Prostate gland (tissue), 2 donors: ENCODE measurements at regions not wholly inside any gene's neighbourhood (a gene's known extent, or its start where the extent isn't known, plus 50 kb on each side); places are given as distances from the start of the nearest gene placed in this dataset.

Experiments used
- DNase-seq: peaks from one replicate; pipeline ENCODE4 v3.0.0-alpha.2; 2019; ENCODE audit warnings: low spot score
- H3K27ac ChIP-seq, 2 donors: fragments of 200-600 bp; sonication (generic); 2 replicates each; pipeline ENCODE4 v1.5.1; 2017 to 2019
- H3K27me3 ChIP-seq: fragments of 200-600 bp; sonication (generic); replicated peaks from 2 replicates; pipeline ENCODE4 v1.5.1; 2019; ENCODE audit not compliant: insufficient read depth
- H3K36me3 ChIP-seq, 2 donors: fragments of 200-600 bp; sonication (generic); 1 replicate in 1 of 2; 2 replicates in 1 of 2; pipeline versions ENCODE4 v1.5.1 to v1.8.1; 2017 to 2019
- H3K4me1 ChIP-seq: fragments of 200-600 bp; sonication (generic); replicated peaks from 2 replicates; pipeline ENCODE4 v1.5.1; 2019
- H3K4me3 ChIP-seq, 2 donors: fragments of 200-600 bp; sonication (generic); 2 replicates each; pipeline ENCODE4 v1.5.1; 2017 to 2019
- H3K9me3 ChIP-seq: fragments of 200-600 bp; sonication (generic); 2 replicates; pipeline ENCODE4 v1.5.1; 2017
- CTCF ChIP-seq, 4 experiments: fragments of 200-600 bp in 2 of 4; fragments of 450-650 bp in 2 of 4; sonication (generic) in 2 of 4; IDR thresholded peaks; 1 replicate in 3 of 4; 2 replicates in 1 of 4; pipeline ENCODE4 v1.5.1; 2016 to 2019; ENCODE audit warnings: antibody characterized with exemption in 4 of 4, mild to moderate bottlenecking in 2 of 4, moderate library complexity in 2 of 4
- POLR2A ChIP-seq: fragments of 450-650 bp; IDR thresholded peaks from one replicate; pipeline ENCODE4 v1.6.1; 2016; ENCODE audit warnings: antibody characterized with exemption, mild to moderate bottlenecking
- POLR2AphosphoS5 ChIP-seq: sonication (generic); formaldehyde crosslinking; IDR thresholded peaks from one replicate; pipeline ENCODE4 v1.6.1; 2017; ENCODE audit warnings: antibody characterized with exemption
- WGBS: methylation state at CpG from one replicate; pipeline ENCODE4 v1.1.5; 2018; 5-methylcytosine and 5-hydroxymethylcytosine counted together
- intact Hi-C: fragments of 100-400 bp; cut with DNase I; formaldehyde crosslinking; loops from one replicate; pipeline ENCODE4 v1.14.2; 2022

- intact Hi-C loops = no loop called here
- no peak for DNase-seq
- Histone ChIP-seq H3K36me3 (no peaks in the 10 kb centered on the region), H3K4me1 (no peaks in the 10 kb centered on the region), H3K27me3 (no peaks in the 10 kb centered on the region), H3K9me3 (no peaks in the 10 kb centered on the region), H3K27ac (no peak overlapping the region), H3K4me3 (no peak overlapping the region)
- 88% methylated on average over 2 of the region's 2 CpGs for WGBS
- TF ChIP-seq POLR2A (no peak), POLR2AphosphoS5 (no peak), CTCF (IDR thresholded peaks at IDR 0.05) (no peak)
Measured at GRCh38 chrY:8326944-8327343, 1010.3 kb upstream of the TSPY4 start.

- no peak for TF ChIP-seq POLR2AphosphoS5
- no peak for TF ChIP-seq POLR2A
- TF ChIP-seq CTCF (IDR thresholded peaks at IDR 0.05) = no peak
- no peak for DNase-seq
- H3K27me3 ChIP-seq = no peaks in the 10 kb centered on the region
- WGBS = 47% methylated on average over 1 of the region's 1 CpG
- no peaks in the 10 kb centered on the region for H3K4me1 ChIP-seq
- no peak overlapping the region for H3K27ac ChIP-seq
- no peak overlapping the region for H3K4me3 ChIP-seq
- intact Hi-C loops = no loop called here
- no peaks in the 10 kb centered on the region for H3K36me3 ChIP-seq
- no peaks in the 10 kb centered on the region for H3K9me3 ChIP-seq
Measured at GRCh38 chrY:8327708-8328354, 1009.4 kb upstream of the TSPY4 start.

DNA sequence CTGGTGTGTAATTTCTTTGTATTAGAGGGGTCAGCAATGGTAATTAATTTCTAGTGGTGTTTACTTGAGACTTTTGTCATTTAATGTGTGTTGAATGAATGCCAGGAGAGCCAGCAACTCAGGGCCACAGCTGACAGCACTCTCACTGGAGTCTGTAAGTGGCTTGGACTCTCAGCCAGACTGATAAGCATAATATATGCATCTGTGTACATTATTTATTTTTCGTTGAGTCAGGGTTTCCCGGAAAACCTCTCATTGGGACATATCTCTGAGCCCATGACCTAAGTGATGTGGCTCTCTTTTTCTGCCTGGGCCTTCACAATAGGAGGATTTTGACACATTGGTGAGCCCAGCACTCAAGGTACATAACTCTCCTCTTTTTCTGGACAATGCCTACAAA lies 1007.8 kb upstream of the TSPY4 start:
- H3K27ac ChIP-seq = no peak overlapping the region
- intact Hi-C loops = no loop called here
- H3K36me3 ChIP-seq = no peaks in the 10 kb centered on the region
- H3K9me3 ChIP-seq = no peaks in the 10 kb centered on the region
- no peak for TF ChIP-seq POLR2AphosphoS5
- no peak for TF ChIP-seq CTCF (IDR thresholded peaks at IDR 0.05)
- DNase-seq = no peak
- 64% methylated on average over 2 of the region's 2 CpGs for WGBS
- H3K27me3 ChIP-seq = no peaks in the 10 kb centered on the region
- H3K4me1 ChIP-seq = no peaks in the 10 kb centered on the region
- no peak overlapping the region for H3K4me3 ChIP-seq

DNA sequence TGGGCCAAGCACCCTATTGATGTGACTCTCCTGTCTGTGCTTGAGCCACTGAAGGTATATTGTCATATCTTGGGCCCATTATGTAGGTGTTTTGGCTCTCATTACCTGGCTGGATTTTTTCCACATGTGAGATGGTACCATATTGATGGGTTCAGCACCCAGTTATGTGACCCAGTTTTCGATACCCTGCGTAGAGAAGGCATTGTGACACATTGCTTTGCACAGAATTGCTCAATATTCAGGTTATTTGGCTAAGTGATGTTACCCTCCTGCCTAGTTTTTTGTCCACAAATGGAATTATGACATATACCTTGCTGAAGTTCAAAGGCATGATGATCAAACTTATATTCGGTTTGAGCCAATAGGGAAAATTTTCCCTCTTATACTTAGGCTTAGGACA lies 1007.3 kb upstream of the TSPY4 start:
- intact Hi-C loops = no loop called here
- 90% methylated on average over 1 of the region's 3 CpGs for WGBS
- Histone ChIP-seq H3K9me3 (no peaks in the 10 kb centered on the region), H3K27ac (no peak overlapping the region), H3K4me3 (no peak overlapping the region), H3K27me3 (no peaks in the 10 kb centered on the region), H3K36me3 (no peaks in the 10 kb centered on the region), H3K4me1 (no peaks in the 10 kb centered on the region)
- DNase-seq = no peak
- TF ChIP-seq CTCF (IDR thresholded peaks at IDR 0.05) (no peak), POLR2AphosphoS5 (no peak), POLR2A (no peak)

DNA sequence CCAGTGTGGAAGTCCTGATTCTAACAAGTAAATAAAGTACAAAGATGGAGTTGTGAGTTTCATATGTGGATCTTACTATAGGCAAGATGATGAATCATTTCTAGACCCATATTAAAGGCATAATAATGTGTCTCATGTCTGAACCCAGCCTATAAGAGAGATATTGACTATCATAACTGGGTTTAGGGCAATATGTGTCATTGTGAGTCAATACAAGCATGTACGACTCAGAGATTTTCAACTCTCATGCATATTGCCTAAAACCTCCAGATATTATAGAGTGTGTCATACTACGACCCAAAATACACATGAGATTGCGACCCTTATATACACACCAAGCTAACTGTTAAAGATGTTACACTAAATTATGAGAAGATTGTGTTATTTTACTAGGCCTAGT lies 1003.9 kb upstream of the TSPY4 start:
- 84% methylated on average over 3 of the region's 3 CpGs for WGBS
- intact Hi-C loops = no loop called here
- H3K4me1 ChIP-seq = no peaks in the 10 kb centered on the region
- no peaks in the 10 kb centered on the region for H3K27me3 ChIP-seq
- H3K9me3 ChIP-seq = no peaks in the 10 kb centered on the region
- H3K27ac ChIP-seq = no peak overlapping the region
- no peak for DNase-seq
- no peaks in the 10 kb centered on the region for H3K36me3 ChIP-seq
- no peak for TF ChIP-seq CTCF (IDR thresholded peaks at IDR 0.05)
- TF ChIP-seq POLR2A = no peak
- no peak for TF ChIP-seq POLR2AphosphoS5
- no peak overlapping the region for H3K4me3 ChIP-seq
